Panc1 (cell line): ENCODE measurements at regions not wholly inside any gene's neighbourhood (a gene's known extent, or its start where the extent isn't known, plus 50 kb on each side); places are given as distances from the start of the nearest gene placed in this dataset.

Experiments
- ATAC-seq: fragments of 200-7000 bp; cut with Tn5 transposase; 2 replicates; pipeline ENCODE4 v1.9.1; 2020; ENCODE audit warnings: mild to moderate bottlenecking, moderate library complexity
- BruUV-seq: library from RNA; stranded (reverse); fragments of 400-500 nt; replicated peaks from 2 replicates; lab custom pipeline; 2021; lab: Mats Ljungman, UMichigan
- CTCF ChIA-PET: fragments of 300-600 bp; sonication (Branson Sonifier 250); formaldehyde crosslinking; loops from one replicate; lab custom pipeline; 2022; ENCODE audit warnings: antibody characterized with exemption; lab: Charles Lee
- POLR2A ChIA-PET: fragments of 300-600 bp; sonication (Branson Sonifier 250); formaldehyde crosslinking; loops from one replicate; lab custom pipeline; 2022; ENCODE audit warnings: antibody characterized with exemption; lab: Charles Lee
- DNase-seq: peaks from one replicate; pipeline ENCODE4 v3.0.0-alpha.2; 2010; ENCODE audit warnings: low read depth, low spot score
- H3K27ac ChIP-seq: 2 replicates; pipeline ENCODE4 v1.5.1; 2011; ENCODE audit warnings: mild to moderate bottlenecking, low read length, inconsistent platforms
- H3K27me3 ChIP-seq: fragments of 200-500 bp; sonication (Bioruptor generic); 2 replicates; pipeline ENCODE4 v1.6.0; 2014; ENCODE audit warnings: low read length, inconsistent platforms; ENCODE audit not compliant: control insufficient read depth, insufficient read depth
- H3K36me3 ChIP-seq: fragments of 200-500 bp; sonication (Bioruptor generic); 2 replicates; pipeline ENCODE4 v1.5.1; 2014; ENCODE audit warnings: inconsistent platforms, mild to moderate bottlenecking, low read length, moderate library complexity; ENCODE audit not compliant: control insufficient read depth, insufficient read depth
- H3K4me1 ChIP-seq: 2 replicates; pipeline ENCODE4 v1.5.1; 2011; ENCODE audit warnings: inconsistent platforms, mild to moderate bottlenecking, low read length, moderate library complexity; ENCODE audit not compliant: control insufficient read depth, insufficient read depth
- H3K4me3 ChIP-seq, 2 experiments: 2 replicates each; pipeline ENCODE4 v1.5.1; 2011 to 2012; ENCODE audit warnings: low read depth in 2 of 2, low read length in 2 of 2, mild to moderate bottlenecking in 2 of 2, inconsistent platforms in 1 of 2, moderate library complexity in 1 of 2
- H3K9me3 ChIP-seq: fragments of 200-500 bp; sonication (Bioruptor generic); 2 replicates; pipeline ENCODE4 v1.5.1; 2014; ENCODE audit warnings: low read depth, mild to moderate bottlenecking, inconsistent platforms, low read length, moderate library complexity; ENCODE audit not compliant: control insufficient read depth, insufficient read depth
- POLR2AphosphoS5 ChIP-seq: IDR thresholded peaks from 2 replicates; pipeline ENCODE4 v1.6.1; 2012; ENCODE audit warnings: mild to moderate bottlenecking, low read depth, low read length, moderate library complexity
- SIN3A ChIP-seq: IDR thresholded peaks from 2 replicates; pipeline ENCODE4 v1.6.1; 2012; ENCODE audit warnings: low read depth, mild to moderate bottlenecking, low read length, moderate library complexity, borderline replicate concordance; ENCODE audit not compliant: insufficient read depth
- TCF7L2 ChIP-seq: IDR thresholded peaks from 2 replicates; pipeline ENCODE4 v1.6.1; 2011; ENCODE audit warnings: mild to moderate bottlenecking, low read depth, low read length, inconsistent platforms
- in situ Hi-C: cut with HindIII; loops from 2 replicates; pipeline ENCODE4 v1.10.0; 2016; ENCODE audit warnings: low sequenced_read_pairs, low pct_unique_long_range_greater_than_20kb
- intact Hi-C: fragments of 100-400 bp; cut with micrococcal nuclease; formaldehyde crosslinking; loops from one replicate; pipeline ENCODE4 v1.10.0; 2022; ENCODE audit not compliant: unreplicated experiment
- TF ChIP-seq, protein P1 (sequence below): fragments of 450-650 bp; IDR thresholded peaks from 2 replicates; pipeline ENCODE4 v1.5.1; 2017; ENCODE audit warnings: mild to moderate bottlenecking
- TF ChIP-seq, protein P2 (sequence below), 2 experiments: IDR thresholded peaks; 2 replicates each; pipeline ENCODE4 v1.6.1; 2011 to 2012; ENCODE audit warnings: low read depth in 2 of 2, control low read depth in 1 of 2, low read length in 1 of 2, mild to moderate bottlenecking in 1 of 2, moderate library complexity in 1 of 2; ENCODE audit not compliant: insufficient read depth in 1 of 2

DNA sequence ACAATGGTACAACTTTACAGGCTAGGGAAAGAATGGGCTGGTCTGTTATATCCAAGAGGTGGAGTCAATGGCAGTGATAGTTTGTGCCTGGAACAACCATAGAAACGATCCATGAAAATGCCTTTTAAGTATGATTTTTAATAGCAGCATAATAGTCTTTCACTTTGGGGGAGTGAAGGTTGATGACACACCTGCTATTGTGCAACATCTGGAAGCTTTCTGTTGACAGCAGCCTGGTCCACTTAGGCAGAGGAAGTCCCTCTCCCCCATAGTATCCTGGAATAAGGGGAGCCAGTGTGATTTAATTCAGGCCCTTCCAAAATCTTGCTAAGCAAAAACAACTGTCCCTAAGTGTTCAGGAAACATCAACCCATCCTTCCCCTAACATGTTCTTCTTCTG is 56.3 kb upstream of the HS3ST4 start:
- H3K27me3 ChIP-seq = no peaks in the 10 kb centered on the region
- DNase-seq (no peak), ATAC-seq (no peak)
- peaks cover 2% of the 10 kb centered on the region; the same call in 1 of the 2 replicates for H3K4me1 ChIP-seq
- intact Hi-C loops = no loop called here
- CTCF ChIA-PET = no interaction called here
- POLR2A ChIA-PET = no interaction called here
- no TSS peak for BruUV-seq
- no peaks in the 10 kb centered on the region for H3K9me3 ChIP-seq
- H3K27ac ChIP-seq = no peak overlapping the region
- no peaks in the 10 kb centered on the region for H3K36me3 ChIP-seq
- H3K4me3 ChIP-seq = no peak overlapping the region
- no peak for TF ChIP-seq POLR2AphosphoS5
- no peak for TF ChIP-seq SIN3A
- TF ChIP-seq, protein P1, sequence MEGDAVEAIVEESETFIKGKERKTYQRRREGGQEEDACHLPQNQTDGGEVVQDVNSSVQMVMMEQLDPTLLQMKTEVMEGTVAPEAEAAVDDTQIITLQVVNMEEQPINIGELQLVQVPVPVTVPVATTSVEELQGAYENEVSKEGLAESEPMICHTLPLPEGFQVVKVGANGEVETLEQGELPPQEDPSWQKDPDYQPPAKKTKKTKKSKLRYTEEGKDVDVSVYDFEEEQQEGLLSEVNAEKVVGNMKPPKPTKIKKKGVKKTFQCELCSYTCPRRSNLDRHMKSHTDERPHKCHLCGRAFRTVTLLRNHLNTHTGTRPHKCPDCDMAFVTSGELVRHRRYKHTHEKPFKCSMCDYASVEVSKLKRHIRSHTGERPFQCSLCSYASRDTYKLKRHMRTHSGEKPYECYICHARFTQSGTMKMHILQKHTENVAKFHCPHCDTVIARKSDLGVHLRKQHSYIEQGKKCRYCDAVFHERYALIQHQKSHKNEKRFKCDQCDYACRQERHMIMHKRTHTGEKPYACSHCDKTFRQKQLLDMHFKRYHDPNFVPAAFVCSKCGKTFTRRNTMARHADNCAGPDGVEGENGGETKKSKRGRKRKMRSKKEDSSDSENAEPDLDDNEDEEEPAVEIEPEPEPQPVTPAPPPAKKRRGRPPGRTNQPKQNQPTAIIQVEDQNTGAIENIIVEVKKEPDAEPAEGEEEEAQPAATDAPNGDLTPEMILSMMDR = no peak
- in situ Hi-C loops = no loop called here

DNA sequence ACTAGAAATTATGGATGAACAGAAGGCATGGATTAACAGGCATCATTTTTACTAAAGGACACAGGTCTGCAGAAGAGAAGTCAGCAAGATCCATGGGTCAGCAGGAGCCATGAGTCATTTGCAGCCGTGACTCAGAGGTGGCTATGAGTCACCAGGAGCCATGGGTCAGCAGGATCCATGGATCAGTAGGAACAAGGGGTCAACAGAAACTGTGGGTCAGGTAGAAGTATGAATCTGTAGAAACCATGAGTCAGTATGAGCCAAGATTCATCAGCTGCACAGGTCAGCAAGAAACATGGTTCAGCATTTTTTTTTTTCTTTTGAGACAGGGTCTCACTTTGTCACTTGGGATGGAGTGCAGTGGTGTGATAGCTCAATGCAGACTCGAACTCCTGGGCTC is 58.2 kb upstream of the HS3ST4 start:
- H3K27me3 ChIP-seq = no peaks in the 10 kb centered on the region
- intact Hi-C loops (no loop called here), in situ Hi-C loops (no loop called here)
- H3K27ac ChIP-seq = peak overlapping the region; percentile 18; the same call in 1 of the 2 replicates
- H3K4me3 ChIP-seq = no peak overlapping the region
- CTCF ChIA-PET = no interaction called here
- BruUV-seq = no TSS peak
- DNase-seq = peak; percentile 96
- no peaks in the 10 kb centered on the region for H3K9me3 ChIP-seq
- no peaks in the 10 kb centered on the region for H3K36me3 ChIP-seq
- TF ChIP-seq, protein P1 = no peak
- TF ChIP-seq, protein P2, sequence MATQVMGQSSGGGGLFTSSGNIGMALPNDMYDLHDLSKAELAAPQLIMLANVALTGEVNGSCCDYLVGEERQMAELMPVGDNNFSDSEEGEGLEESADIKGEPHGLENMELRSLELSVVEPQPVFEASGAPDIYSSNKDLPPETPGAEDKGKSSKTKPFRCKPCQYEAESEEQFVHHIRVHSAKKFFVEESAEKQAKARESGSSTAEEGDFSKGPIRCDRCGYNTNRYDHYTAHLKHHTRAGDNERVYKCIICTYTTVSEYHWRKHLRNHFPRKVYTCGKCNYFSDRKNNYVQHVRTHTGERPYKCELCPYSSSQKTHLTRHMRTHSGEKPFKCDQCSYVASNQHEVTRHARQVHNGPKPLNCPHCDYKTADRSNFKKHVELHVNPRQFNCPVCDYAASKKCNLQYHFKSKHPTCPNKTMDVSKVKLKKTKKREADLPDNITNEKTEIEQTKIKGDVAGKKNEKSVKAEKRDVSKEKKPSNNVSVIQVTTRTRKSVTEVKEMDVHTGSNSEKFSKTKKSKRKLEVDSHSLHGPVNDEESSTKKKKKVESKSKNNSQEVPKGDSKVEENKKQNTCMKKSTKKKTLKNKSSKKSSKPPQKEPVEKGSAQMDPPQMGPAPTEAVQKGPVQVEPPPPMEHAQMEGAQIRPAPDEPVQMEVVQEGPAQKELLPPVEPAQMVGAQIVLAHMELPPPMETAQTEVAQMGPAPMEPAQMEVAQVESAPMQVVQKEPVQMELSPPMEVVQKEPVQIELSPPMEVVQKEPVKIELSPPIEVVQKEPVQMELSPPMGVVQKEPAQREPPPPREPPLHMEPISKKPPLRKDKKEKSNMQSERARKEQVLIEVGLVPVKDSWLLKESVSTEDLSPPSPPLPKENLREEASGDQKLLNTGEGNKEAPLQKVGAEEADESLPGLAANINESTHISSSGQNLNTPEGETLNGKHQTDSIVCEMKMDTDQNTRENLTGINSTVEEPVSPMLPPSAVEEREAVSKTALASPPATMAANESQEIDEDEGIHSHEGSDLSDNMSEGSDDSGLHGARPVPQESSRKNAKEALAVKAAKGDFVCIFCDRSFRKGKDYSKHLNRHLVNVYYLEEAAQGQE (IDR thresholded peaks at IDR 0.05; ENCODE audit: insufficient read depth in 1 of 2, low read depth in 2 of 2, low read length in 1 of 2) = no peak
- TF ChIP-seq SIN3A (no peak), POLR2AphosphoS5 (no peak; the same call in 1 of the 2 replicates), TCF7L2 (no peak)
- H3K4me1 ChIP-seq = peaks cover 2% of the 10 kb centered on the region; the same call in 1 of the 2 replicates
- ATAC-seq = peak; percentile 100
- POLR2A ChIA-PET = no interaction called here
